ENCODE measurements at regions not wholly inside any gene's neighbourhood (a gene's known extent, or its start where the extent isn't known, plus 50 kb on each side); places are given as distances from the start of the nearest gene placed in this dataset.

GRCh38 chr10:9603972-9604371, 1413.7 kb upstream of the CELF2 start:
- DNase-seq (ENCODE audit: low read depth in 2 of 2) = no peak

DNA sequence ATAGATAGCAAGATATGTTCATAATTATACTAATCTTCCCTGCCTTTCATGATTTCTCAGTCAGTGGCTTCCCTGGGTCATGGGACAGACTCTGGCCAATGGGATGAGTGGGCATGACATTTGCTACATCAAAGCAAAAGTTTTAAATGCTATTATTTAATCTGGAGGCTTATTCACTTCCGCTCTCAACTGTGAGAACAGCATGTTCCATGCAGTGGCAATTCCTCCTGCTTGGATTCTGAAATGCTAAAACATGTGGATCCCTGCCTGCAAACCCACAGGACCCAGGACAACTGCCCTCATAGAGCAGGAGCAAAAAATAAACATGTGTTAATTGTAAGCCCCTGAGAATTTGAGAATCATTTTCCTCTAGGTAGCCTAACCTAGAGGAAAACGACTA, 1412.4 kb upstream of the CELF2 start:
- no peak for DNase-seq (ENCODE audit: low read depth in 2 of 2)

- no peak for DNase-seq (ENCODE audit: low read depth in 2 of 2)
Measured at GRCh38 chr10:9608602-9609001, 1409.1 kb upstream of the CELF2 start.

DNA sequence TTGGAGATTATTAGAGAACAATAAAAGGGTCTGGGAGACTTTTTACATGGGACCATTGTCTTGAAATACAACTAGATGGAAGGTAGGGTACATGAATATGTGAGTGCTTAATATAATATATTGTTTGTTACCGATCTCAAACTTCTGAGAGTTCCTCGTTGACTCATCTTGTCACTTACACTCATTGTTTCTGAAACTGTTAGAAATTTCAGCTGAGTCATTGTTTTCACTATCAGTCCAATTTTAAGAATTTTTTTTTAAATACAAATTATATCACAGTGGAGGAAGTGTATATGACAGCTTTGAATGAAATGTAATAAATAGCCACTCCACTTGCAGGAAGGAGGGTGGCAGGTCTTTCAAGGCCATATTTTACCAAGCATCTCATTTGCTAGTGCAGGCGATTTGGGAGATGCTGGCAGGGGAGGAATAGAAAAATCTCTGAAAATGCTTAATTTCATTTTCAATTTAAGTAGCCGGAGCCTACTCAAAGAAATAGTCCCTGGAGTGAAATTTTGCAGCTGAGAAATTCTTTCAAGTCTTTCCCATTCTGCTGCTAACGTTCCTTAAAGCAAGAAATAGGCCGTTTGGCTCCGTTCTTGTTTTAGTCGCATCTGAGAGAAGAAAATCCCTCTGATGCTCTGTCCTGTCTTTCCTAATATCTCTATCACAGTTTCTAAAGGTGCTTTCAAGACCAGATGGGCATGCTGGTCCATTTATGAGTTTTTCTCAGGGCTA, 1404.2 kb upstream of the CELF2 start:
- no peak for DNase-seq (ENCODE audit: low read depth in 2 of 2)

DNA sequence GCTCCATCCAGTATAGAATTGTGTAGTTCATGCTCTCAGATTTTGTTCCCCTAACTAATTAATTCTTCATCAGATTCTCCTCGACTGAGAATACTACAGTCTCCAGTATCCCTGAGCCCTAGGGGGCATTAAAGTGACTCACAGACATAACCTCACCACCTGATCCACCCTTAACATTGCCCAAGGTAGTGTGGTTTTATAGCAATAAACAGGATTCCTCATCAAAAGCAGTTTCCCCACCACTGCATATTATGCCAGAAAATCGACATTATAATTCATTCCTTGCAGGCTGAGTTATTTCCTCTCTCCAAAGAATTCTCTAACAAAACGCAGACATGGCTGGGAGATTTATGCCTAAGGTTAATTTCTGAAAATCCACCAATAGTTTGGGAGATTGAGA, 1402.5 kb upstream of the CELF2 start:
- no peak for DNase-seq (ENCODE audit: low read depth in 2 of 2)

GRCh38 chr10:9621216-9621615, 1396.5 kb upstream of the CELF2 start:
- DNase-seq (ENCODE audit: low read depth in 2 of 2) = no peak

- no peak for DNase-seq (ENCODE audit: low read depth in 2 of 2)
Measured at GRCh38 chr10:9625304-9625703, 1392.4 kb upstream of the CELF2 start.

DNA sequence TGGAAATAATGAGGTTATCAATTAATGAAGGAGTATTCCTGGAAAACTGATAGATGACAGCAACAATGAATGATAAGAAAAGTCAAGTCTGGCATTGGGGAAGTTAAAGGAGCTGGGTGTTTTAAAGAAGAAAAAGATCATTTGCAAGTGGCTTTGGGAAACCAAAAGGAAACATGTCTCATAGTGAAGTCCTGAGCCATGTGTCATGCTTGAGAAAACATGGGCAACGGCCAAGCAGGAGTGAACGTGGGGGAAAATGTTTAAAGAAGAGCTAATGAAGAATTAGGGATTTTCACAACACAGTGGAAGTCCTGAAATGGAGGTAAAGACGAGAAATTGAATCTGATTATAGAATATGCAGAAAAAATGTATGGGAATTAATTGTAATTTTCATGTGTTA, 1383.2 kb upstream of the CELF2 start:
- no peak for DNase-seq (ENCODE audit: low read depth in 2 of 2)

- no peak for DNase-seq (ENCODE audit: low read depth in 2 of 2)
Measured at GRCh38 chr10:9635691-9636090, 1382.0 kb upstream of the CELF2 start.

DNA sequence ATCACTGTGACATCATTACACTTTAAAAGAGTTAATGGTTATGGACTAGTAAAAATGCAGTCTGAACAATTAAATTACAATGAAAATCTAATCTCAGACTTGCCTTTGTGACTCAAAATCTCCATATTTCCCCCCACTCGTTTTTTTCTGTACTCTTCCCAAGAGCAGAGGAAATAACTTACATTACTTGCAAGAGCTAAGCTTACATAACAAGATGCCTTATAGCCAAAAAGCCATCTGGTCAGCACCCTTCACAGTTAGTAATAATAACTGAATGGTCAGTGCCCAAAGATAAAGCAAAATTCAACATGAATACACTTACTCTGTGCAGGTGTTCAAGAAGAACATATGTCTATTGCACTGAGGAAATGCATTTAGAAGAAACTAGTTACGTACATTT, 1381.5 kb upstream of the CELF2 start:
- no peak for DNase-seq (ENCODE audit: low read depth in 2 of 2)

DNA sequence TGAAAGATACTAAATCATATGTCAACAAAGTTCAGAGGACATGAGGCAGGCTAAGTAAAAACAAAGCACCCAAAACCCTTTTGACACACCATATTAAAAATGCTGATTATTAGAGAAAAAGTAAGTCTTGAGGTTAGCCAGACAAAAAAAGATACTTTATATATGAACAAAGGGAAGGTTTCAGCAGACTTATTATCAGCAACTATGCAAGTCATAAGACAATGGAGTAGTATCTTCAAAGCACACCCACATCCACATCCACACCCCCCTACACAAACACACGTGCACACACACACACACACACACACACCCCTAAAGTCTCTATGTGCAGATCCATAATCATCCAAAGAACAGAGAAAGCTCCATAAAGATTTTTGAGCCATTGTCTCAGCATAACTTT, 1373.9 kb upstream of the CELF2 start:
- no peak for DNase-seq (ENCODE audit: low read depth in 2 of 2)

DNA sequence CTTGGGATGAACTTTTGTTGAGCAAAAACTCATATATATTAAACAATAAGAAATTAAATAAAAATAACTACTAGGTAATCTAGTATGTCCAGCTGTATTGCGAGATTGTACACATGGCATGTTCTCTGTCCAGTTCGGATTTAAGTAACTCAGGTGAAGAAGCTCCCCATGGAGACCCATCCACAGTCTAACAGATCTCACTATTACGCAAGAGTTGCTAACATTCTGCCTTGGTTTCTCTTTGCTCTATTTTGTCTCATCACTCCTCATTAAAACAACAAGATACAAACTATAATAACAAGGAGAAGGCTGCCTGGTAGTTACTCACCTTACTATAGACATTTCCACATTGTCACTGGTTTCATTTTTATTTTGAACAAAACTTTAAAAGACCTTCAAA, 1372.3 kb upstream of the CELF2 start:
- DNase-seq (ENCODE audit: low read depth in 2 of 2) = no peak

DNA sequence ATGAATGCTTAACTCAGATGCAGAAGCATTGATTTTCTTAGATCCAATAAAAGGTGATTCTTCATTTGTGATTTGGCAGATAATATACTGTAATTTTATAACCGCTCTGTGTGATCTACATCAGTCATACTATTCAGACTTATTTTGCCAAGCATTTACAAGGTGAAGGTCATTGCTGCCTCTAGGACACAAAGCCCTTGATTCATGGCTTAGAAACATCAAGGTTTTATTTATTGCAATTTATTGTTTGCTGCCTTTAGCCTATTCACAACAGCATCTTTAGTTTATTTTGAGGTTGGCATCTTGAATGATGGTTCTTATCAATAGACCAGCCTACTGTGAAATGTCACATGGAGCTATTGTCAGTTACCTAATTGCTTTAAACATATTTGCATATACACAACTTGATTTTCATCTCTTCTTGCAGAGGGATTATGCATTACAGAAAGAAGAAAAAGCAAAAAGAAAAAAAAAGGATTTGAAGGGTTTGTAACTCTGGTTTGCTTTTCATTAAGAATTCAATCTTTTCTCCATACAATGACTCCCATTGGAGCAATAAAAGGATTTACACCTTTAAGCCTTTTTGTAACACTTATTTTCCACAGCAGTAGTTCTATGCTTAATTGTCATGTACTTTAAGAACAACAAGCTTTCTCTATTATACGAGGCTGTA, 1371.6 kb upstream of the CELF2 start:
- DNase-seq (ENCODE audit: low read depth in 2 of 2) = no peak

DNA sequence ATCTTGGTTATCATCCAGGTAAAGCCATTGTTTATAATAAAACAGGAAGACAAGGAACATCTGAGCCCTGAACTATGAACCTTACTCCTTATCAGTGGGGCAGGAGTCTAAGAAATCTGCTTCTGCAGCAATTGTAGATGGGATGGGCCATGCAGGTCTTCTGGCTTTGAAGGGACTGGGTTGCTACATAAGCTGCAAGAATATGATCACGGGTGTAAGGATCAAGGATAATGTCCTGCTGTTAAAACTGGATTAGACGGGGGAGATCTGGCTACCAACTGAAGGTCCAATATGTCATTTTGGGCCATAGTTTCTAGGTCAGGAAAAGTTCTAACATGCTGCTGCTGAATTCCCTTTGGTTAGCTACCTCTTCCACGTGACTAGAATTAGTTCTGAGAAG, 1363.4 kb upstream of the CELF2 start:
- DNase-seq (ENCODE audit: low read depth in 2 of 2) = no peak

DNA sequence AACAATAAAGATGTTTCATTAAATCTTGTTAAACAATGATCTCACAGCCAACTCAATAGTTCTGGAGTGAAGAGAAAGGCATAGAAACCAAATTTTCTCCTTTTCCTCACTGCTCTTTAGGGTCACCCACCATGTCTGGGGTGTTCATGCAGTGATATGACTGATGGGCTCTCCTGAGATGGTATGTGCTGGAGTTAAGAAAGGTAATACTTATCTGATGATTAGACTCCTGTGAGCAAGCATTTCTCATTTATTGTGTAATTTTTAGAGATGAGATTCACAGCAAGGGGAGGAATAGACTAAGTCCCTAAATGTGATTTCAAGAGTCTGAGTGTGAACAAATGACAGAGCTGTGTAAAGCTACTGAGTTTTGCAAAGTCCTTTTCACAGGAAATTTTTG, 1361.3 kb upstream of the CELF2 start:
- DNase-seq (ENCODE audit: low read depth in 2 of 2) = no peak

GRCh38 chr10:9656996-9657395, 1360.7 kb upstream of the CELF2 start:
- no peak for DNase-seq (ENCODE audit: low read depth in 2 of 2)

DNA sequence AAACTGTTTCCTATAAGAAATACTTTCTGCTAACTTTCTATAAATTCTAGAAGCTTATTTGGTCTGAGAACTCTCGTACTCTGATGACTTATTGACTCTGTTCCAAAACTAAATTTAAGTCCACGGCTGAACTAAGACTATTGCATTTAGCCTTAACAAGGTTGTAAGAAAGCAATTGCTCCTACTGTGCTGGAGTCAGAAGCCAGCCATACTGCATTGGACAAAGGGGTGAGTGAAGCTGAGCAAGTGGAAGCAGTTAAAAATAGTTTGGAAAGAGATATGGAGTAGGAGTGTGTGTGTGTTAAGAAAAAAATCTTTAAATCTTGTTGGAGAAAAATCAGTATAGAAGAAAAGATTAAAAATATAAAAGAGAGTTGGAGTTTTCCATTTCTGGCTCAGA, 1360.1 kb upstream of the CELF2 start:
- DNase-seq (ENCODE audit: low read depth in 2 of 2) = no peak

GRCh38 chr10:9668411-9668810, 1349.3 kb upstream of the CELF2 start:
- DNase-seq (ENCODE audit: low read depth in 2 of 2) = no peak

DNA sequence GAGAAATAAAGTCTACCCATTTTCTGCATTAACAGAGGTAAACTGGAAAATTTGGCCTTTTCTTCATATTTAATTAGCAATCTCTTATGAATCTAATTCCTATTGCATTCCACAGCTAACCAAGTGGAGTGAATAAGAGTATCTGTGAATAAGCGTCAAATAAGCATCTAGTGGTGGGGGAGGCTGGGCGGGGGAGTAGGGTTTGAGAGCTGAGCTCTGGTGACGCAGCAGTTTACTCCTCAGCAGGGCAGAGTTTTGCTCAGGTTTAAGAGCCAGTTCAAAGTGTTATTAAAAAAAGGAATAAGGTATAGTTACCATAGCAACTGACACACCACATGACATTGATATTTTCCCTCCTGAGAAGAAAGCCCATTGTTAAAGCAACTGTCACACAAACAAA, 1346.8 kb upstream of the CELF2 start:
- DNase-seq (ENCODE audit: low read depth in 2 of 2) = no peak

- no peak for DNase-seq (ENCODE audit: low read depth in 2 of 2)
Measured at GRCh38 chr10:9681655-9682054, 1336.0 kb upstream of the CELF2 start.

DNA sequence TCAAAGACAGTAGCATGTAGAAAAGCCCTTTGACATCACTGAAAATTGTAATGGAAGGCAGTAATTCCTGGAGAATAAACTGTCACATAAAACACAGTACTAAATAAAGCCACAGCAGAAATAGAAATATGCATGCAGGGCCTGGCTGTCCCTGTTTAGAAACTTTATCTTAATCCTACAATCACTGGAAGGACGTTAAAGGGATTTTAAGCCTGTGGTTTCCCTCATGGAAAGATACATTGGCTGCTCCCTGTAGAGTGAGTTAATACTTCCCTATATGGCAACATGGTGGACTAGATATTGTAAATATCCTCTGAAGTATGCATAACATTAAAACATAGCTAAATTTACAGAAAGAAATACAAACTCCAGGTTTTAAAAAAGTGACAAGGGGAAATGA, 1334.9 kb upstream of the CELF2 start:
- no peak for DNase-seq (ENCODE audit: low read depth in 2 of 2)

DNA sequence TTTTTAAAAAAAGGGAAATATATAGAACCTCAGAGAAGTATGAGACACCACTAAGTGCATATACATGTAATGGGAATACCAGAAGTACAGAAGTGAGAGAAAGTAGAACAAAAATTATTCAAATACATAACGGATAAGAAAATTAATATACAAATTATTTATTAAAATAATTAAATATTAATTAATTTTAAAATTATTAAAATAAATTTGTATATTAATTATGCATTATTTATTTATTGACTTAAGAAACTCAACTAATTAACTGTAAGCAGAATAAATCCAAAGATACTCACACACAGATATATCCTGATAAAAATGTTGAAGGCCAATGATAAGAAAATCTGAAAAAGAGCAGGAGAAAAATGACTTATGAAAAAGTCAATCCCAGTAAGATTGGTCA, 1333.5 kb upstream of the CELF2 start:
- no peak for DNase-seq (ENCODE audit: low read depth in 2 of 2)

DNA sequence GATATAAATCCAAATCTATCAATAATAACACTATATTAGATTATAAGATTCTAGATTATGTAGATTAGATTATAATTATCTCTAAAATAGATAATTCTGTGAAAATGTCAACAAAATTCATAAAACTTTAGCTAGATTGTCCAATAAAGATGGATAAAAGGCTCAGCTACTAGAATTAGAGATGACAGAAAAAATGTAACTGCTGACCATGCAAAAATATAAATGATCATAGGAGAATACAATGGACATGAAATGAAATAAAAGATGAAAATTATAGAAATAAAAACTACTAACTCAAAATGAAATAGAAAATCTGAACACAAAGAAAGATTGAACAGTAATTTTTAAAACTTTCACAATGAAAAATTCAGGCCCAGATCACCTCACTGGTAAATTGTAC, 1332.1 kb upstream of the CELF2 start:
- DNase-seq (ENCODE audit: low read depth in 2 of 2) = no peak

- DNase-seq (ENCODE audit: low read depth in 2 of 2) = no peak
Measured at GRCh38 chr10:9688711-9689110, 1329.0 kb upstream of the CELF2 start.
